GM19193 (cell line): ENCODE measurements at regions not wholly inside any gene's neighbourhood (a gene's known extent, or its start where the extent isn't known, plus 50 kb on each side); places are given as distances from the start of the nearest gene placed in this dataset.

Experiments used
- POLR2A ChIP-seq: IDR thresholded peaks from 4 replicates; pipeline ENCODE4 v1.6.1; 2011; ENCODE audit not compliant: insufficient read depth, insufficient read length; ENCODE audit errors: extremely low read depth

DNA sequence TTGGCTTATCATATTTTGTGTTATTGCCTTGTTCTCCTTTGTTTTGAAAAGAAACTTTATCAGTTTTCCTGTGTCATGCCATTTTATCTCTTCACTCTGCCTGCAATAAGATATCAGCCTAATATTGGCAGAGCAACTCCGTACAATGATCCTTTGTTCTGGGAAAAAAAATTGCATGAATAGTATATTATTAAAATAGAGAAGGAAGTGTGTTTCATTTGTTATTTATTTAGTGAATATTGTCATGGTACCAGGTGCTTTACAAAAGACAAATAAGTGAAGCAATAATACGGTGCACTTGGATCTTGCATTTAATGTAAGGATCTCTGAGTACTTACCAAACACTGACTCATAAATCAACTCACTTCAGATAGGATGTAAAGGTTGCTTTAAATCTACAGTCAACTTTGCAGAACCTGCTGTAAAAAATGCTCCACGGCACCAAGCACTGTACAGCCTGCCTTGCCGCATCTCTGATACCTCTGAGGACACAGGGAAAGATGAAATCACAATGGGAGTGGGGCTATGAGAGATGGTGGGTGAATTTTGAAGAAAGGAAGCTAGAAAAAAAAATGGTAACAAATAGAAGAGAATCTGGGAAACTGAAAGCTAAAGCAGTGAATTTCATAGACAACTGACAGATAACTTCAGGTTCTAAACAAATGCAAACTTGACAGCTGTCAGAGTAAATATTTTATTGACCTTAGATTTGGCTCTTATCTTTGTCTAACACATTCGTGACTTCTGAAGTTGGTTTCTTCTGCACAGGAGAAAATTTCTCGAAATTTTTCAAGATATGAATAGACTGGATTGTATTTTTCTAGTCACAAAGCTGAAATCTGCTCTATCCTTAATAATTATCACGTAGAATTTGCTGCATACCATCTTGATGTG, 232.1 kb downstream of the ENC1 start:
- TF ChIP-seq POLR2A = no peak

- TF ChIP-seq POLR2A = no peak
These were observed 232.8 kb downstream of the ENC1 start for GRCh38 chr5:74407701-74408100.

DNA sequence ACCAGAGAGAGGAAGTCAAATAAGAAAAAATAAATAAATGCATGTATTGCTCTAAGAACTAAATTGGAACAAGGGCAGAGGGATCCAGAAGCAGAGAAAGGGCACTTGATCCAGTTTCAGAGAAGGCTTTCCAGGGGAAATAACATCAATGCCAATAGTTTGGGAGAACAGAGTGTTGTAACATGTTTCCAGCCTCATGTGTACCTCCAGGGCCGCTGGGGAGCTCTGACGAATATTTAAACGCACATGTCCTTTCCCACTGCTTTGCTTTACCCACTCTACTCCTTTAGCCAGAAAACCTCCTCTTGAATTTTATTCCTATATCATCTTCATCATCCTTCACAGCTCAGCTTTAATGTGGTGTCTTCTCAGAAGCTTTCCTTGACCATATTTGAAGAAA, 233.7 kb downstream of the ENC1 start:
- no peak for TF ChIP-seq POLR2A

GRCh38 chr5:74405593-74405992, 234.9 kb downstream of the ENC1 start:
- no peak for TF ChIP-seq POLR2A

GRCh38 chr5:74404574-74405508, 235.7 kb downstream of the ENC1 start:
- no peak for TF ChIP-seq POLR2A

DNA sequence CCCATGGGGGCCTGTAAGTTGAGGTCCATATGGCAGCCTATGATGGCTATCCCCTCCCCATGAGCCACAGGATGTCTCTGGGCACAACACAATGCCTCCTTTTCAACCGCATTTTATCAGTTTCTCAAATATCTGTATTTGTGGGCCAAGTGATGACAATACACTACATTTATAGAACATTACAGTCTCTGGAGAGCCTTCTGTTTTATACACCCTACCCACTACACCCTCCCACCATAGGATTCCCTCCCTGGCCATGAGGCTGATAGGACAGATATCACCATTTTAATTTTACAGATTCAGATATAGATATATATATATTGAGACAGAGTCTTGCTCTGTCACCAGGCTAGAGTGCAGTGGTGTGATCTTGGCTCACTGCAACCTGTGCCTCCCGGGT, 236.8 kb downstream of the ENC1 start:
- no peak for TF ChIP-seq POLR2A

DNA sequence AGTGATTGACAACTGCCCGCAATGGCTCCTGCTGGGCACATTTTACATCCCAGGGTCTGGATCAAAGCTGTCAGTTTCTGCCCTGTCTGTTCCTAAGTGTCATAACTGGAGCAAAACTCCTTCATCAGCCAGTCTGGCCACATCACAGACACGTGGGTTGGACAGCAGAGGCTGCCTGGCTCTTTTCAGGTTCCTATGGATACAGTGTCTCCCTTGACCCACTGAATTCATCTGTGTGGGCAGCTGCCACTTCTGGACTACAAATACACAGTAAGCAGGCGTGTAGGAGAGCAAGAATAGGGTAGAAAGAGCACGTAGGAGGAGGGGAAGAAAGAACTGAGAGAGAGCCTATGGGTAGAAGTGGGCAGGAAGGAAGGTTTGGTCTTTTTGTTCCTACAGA, 238.0 kb downstream of the ENC1 start:
- no peak for TF ChIP-seq POLR2A

GRCh38 chr5:74401946-74402320, 238.6 kb downstream of the ENC1 start:
- TF ChIP-seq POLR2A = no peak

GRCh38 chr5:74401281-74401945, 239.1 kb downstream of the ENC1 start:
- TF ChIP-seq POLR2A = no peak

GRCh38 chr5:74400067-74400466, 240.5 kb downstream of the ENC1 start:
- TF ChIP-seq POLR2A = no peak

DNA sequence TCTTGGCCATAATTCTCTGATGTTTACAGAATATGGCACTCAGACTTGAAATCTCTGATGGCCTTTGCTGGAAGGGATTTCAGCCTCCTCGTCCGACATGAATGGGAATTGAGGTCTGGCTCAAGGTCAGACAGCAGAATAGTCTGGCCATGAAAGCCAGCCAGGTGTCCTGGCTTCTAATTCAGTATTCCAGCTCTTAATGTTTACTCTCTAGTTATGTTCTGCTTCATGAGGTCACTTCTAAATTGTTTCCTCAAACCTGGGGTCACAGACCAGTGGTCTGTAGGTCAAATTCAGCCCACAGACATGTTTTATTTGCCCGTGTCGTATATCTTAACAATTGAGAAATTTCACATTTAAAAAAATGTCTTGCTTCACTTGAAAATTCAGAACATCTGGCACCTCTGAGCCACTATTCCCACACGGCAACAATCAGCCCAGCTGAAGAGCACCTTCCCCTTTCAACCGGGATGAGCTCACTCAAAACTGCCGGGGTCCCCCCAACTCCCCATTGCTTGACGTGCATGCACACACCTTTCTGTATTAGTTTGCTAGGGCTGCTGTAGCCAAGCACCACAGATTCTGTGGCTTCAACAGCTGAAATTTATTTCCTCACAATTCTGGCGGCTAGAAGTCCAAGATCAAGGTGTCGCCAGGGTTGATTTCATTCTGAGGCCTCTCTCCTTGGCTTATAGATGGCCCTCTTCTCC, 243.5 kb downstream of the ENC1 start:
- no peak for TF ChIP-seq POLR2A

GRCh38 chr5:74394916-74395880, 245.3 kb downstream of the ENC1 start:
- no peak for TF ChIP-seq POLR2A

- no peak for TF ChIP-seq POLR2A
These were observed 246.0 kb downstream of the ENC1 start for GRCh38 chr5:74394528-74394915.

GRCh38 chr5:74393943-74394342, 246.6 kb downstream of the ENC1 start:
- TF ChIP-seq POLR2A = no peak

DNA sequence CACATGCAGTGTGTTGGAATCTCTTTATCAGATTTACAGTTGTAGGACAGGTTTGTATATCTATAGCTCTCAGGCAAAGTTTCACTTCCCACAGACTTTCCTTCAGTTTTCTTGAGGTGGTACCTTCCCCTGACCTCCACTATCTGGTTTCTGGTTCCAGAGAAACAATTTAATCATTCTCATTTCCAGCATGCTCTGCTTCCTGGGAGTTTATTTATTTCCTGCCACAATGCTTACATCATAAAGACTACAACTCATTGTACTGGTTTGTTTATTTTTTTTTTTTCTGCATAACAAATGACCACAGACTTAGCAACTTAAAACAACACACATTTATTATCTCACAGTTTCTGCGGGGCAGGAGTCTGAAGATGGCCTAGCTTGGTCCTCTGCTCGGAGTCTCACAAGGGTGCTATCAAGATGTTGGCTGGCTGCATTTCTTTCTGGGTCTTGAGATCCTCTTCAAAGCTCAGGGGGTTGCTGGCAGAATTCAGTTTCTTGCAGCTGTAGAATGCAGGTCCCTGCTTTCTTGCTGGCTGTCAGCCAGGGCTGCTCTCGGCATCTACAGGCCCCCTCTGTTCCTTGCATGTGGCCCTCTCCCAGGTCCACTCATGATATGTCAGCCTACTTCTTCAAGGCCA, 247.7 kb downstream of the ENC1 start:
- no peak for TF ChIP-seq POLR2A
